GM23338 (cell line): ENCODE measurements at regions not wholly inside any gene's neighbourhood (a gene's known extent, or its start where the extent isn't known, plus 50 kb on each side); places are given as distances from the start of the nearest gene placed in this dataset.

ENCODE experiments used
- ATAC-seq: fragments of 200-7000 bp; cut with Tn5 transposase; 3 replicates; pipeline ENCODE4 v1.9.1; 2020
- DNase-seq: peaks from one replicate; pipeline ENCODE4 v3.0.0-alpha.2; 2015; ENCODE audit warnings: low spot score
- H2AFZ ChIP-seq: fragments of 200-600 bp; sonication (generic); 2 replicates; pipeline ENCODE4 v1.8.0; 2016; ENCODE audit warnings: antibody characterized with exemption, mild to moderate bottlenecking, moderate library complexity
- H3F3A ChIP-seq: fragments of 200-600 bp; sonication (generic); replicated peaks from 2 replicates; pipeline ENCODE4 v1.8.0; 2017; ENCODE audit warnings: antibody characterized with exemption, mixed run types, low read depth
- H3K27ac ChIP-seq: fragments of 200-600 bp; sonication (generic); 2 replicates; pipeline ENCODE4 v1.6.1; 2016; ENCODE audit warnings: low read depth
- H3K27me3 ChIP-seq: fragments of 200-600 bp; sonication (generic); 2 replicates; pipeline ENCODE4 v1.8.0; 2016; ENCODE audit warnings: mild to moderate bottlenecking, mixed run types, moderate library complexity; ENCODE audit not compliant: insufficient read depth
- H3K36me3 ChIP-seq: fragments of 200-600 bp; sonication (generic); 2 replicates; pipeline ENCODE4 v1.8.0; 2016; ENCODE audit warnings: mild to moderate bottlenecking; ENCODE audit not compliant: insufficient read depth
- H3K4me1 ChIP-seq: fragments of 200-600 bp; sonication (generic); 2 replicates; pipeline ENCODE4 v1.8.0; 2016; ENCODE audit warnings: mild to moderate bottlenecking, moderate library complexity; ENCODE audit not compliant: insufficient read depth
- H3K4me2 ChIP-seq: fragments of 200-600 bp; sonication (generic); 2 replicates; pipeline ENCODE4 v1.7.1; 2017; ENCODE audit warnings: mixed run types
- H3K4me3 ChIP-seq: fragments of 200-600 bp; sonication (generic); 2 replicates; pipeline ENCODE4 v1.6.1; 2016; ENCODE audit warnings: mixed run types
- H3K79me2 ChIP-seq: fragments of 200-600 bp; sonication (generic); replicated peaks from 2 replicates; pipeline ENCODE4 v1.8.0; 2017; ENCODE audit warnings: mild to moderate bottlenecking; ENCODE audit not compliant: insufficient read depth
- H3K9me2 ChIP-seq: fragments of 200-600 bp; sonication (generic); 2 replicates; pipeline ENCODE4 v1.8.0; 2017; ENCODE audit not compliant: insufficient read depth
- H4K20me1 ChIP-seq: fragments of 200-600 bp; sonication (generic); replicated peaks from 2 replicates; pipeline ENCODE4 v1.8.0; 2017; ENCODE audit warnings: mild to moderate bottlenecking; ENCODE audit not compliant: insufficient read depth
- H3K27ac Mint-ChIP-seq: 2 replicates; pipeline ENCODE4 v1.8.0; 2020; ENCODE audit warnings: inconsistent platforms, mild to moderate bottlenecking, moderate library complexity, mixed read lengths
- H3K27me3 Mint-ChIP-seq: 3 replicates; pipeline ENCODE4 v1.8.0; 2022; ENCODE audit warnings: low read depth, mild to moderate bottlenecking, moderate library complexity, mixed read lengths, inconsistent platforms; ENCODE audit not compliant: insufficient read depth, poor library complexity
- H3K36me3 Mint-ChIP-seq: 3 replicates; pipeline ENCODE4 v1.8.0; 2021; ENCODE audit warnings: low read depth, mild to moderate bottlenecking, inconsistent platforms, moderate library complexity, mixed read lengths
- H3K4me1 Mint-ChIP-seq: 3 replicates; pipeline ENCODE4 v1.8.0; 2020; ENCODE audit warnings: mild to moderate bottlenecking, inconsistent platforms, mixed read lengths
- H3K4me3 Mint-ChIP-seq: 3 replicates; pipeline ENCODE4 v1.8.0; 2021; ENCODE audit warnings: moderate library complexity, mild to moderate bottlenecking, inconsistent platforms, mixed read lengths
- H3K9me3 Mint-ChIP-seq: 3 replicates; pipeline ENCODE4 v1.8.0; 2020; ENCODE audit warnings: moderate library complexity, mild to moderate bottlenecking, inconsistent platforms, mixed read lengths
- CREB1 ChIP-seq: fragments of 250-450 bp; sonication (Bioruptor Pico); IDR thresholded peaks from 2 replicates; pipeline ENCODE4 v1.5.0; 2020; ENCODE audit warnings: low read depth, mild to moderate bottlenecking, moderate library complexity
- EZH2 ChIP-seq: fragments of 200-600 bp; sonication (generic); IDR thresholded peaks from one replicate; pipeline ENCODE4 v1.8.0; 2017; ENCODE audit warnings: antibody characterized with exemption, mild to moderate bottlenecking, low read depth; ENCODE audit not compliant: unreplicated experiment
- EZH2phosphoT487 ChIP-seq: fragments of 200-600 bp; sonication (generic); IDR thresholded peaks from one replicate; pipeline ENCODE4 v1.8.1; 2018; ENCODE audit warnings: antibody characterized with exemption; ENCODE audit not compliant: unreplicated experiment
- JUNB ChIP-seq: IDR thresholded peaks from one replicate; pipeline ENCODE4 v1.6.1; 2016; ENCODE audit warnings: antibody characterized with exemption; ENCODE audit not compliant: unreplicated experiment
- NANOG ChIP-seq: IDR thresholded peaks from 2 replicates; pipeline ENCODE4 v1.6.1; 2016; ENCODE audit warnings: antibody characterized with exemption, borderline replicate concordance
- POLR2AphosphoS5 ChIP-seq: IDR thresholded peaks from 2 replicates; pipeline ENCODE4 v1.6.1; 2016; ENCODE audit warnings: antibody characterized with exemption, low read depth
- REST ChIP-seq: IDR thresholded peaks from one replicate; pipeline ENCODE4 v1.6.1; 2018; ENCODE audit warnings: antibody characterized with exemption; ENCODE audit not compliant: unreplicated experiment
- STAT1 ChIP-seq: IDR thresholded peaks from one replicate; pipeline ENCODE4 v1.6.1; 2016; ENCODE audit warnings: antibody characterized with exemption; ENCODE audit not compliant: unreplicated experiment
- ZNF462 ChIP-seq: fragments of 250-450 bp; sonication (Bioruptor Pico); IDR thresholded peaks from 2 replicates; pipeline ENCODE4 v1.5.0; 2020; ENCODE audit warnings: mild to moderate bottlenecking, moderate library complexity

- TF ChIP-seq REST (no peak), POLR2AphosphoS5 (no peak), EZH2phosphoT487 (no peak)
Observed at GRCh38 chr2:56757884-56758545, 574.2 kb downstream of the CCDC85A start (continued).

GRCh38 chr2:56763683-56764082, 579.9 kb downstream of the CCDC85A start:
- no peaks in the 10 kb centered on the region for H3K79me2 ChIP-seq
- H3K4me3 Mint-ChIP-seq = no peak overlapping the region
- H3F3A ChIP-seq = no peaks in the 10 kb centered on the region
- no peak overlapping the region for H3K27ac Mint-ChIP-seq
- H3K27ac ChIP-seq = no peak overlapping the region
- no peaks in the 10 kb centered on the region for H3K27me3 Mint-ChIP-seq
- H3K27me3 ChIP-seq = no peaks in the 10 kb centered on the region
- no peak for DNase-seq
- H3K4me1 Mint-ChIP-seq = no peaks in the 10 kb centered on the region
- no peaks in the 10 kb centered on the region; the same call in 2 of the 3 replicates for H3K36me3 Mint-ChIP-seq
- H3K9me2 ChIP-seq = peaks cover 5% of the 10 kb centered on the region
- H3K4me1 ChIP-seq = no peaks in the 10 kb centered on the region
- H3K36me3 ChIP-seq = no peaks in the 10 kb centered on the region
- no peak overlapping the region for H3K4me3 ChIP-seq
- peaks cover 16% of the 10 kb centered on the region; the same call in 2 of the 3 replicates for H3K9me3 Mint-ChIP-seq
- no peak overlapping the region for H3K4me2 ChIP-seq
- no peak overlapping the region for H2AFZ ChIP-seq
- ATAC-seq = no peak
- H4K20me1 ChIP-seq = no peaks in the 10 kb centered on the region
- TF ChIP-seq POLR2AphosphoS5 = no peak
- no peak for TF ChIP-seq NANOG
- no peak for TF ChIP-seq STAT1
- no peak for TF ChIP-seq REST
- TF ChIP-seq JUNB = no peak
- TF ChIP-seq CREB1 (CRISPR knock-in tag) = no peak
- TF ChIP-seq ZNF462 (CRISPR knock-in tag) = no peak
- no peak for TF ChIP-seq EZH2
- TF ChIP-seq EZH2phosphoT487 = no peak
